ENCODE measurements at regions not wholly inside any gene's neighbourhood (a gene's known extent, or its start where the extent isn't known, plus 50 kb on each side); places are given as distances from the start of the nearest gene placed in this dataset.

DNA sequence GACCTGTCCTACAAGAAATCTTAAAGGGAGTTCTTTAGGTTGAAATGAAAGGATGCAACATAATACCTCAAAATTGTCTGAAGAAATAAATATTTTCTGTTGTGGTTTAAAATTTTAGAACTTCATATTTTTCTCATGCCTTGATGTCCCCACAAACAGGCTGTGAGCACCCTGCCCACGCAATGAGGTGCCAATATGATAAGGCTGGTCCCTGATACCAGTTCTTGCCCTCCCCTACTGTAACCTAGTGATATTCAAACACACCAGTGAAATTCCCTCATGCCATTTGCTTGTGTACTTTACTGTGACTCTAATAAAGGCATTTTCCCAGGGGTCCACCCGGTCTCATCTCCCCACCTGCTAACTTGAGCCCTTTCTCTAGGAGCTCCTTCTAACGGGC lies 67.3 kb upstream of the SIRPG start:
- H3K36me3 ChIP-seq = no peaks in the 10 kb centered on the region
- H3K9me3 ChIP-seq = no peaks in the 10 kb centered on the region
- H3K27me3 ChIP-seq = peaks cover 0 to 4% (median 0%) of the 10 kb centered on the region in 4 donors
- no peaks in the 10 kb centered on the region for H3K4me1 ChIP-seq
- H3K27ac ChIP-seq = no peak overlapping the region
- no peak for DNase-seq
- 33 to 44% methylated on average over 3 of the region's 3 CpGs for WGBS, 2 donors
- intact Hi-C loops (cut with DNase I) = no loop called here
- FAIRE-seq = no peak
- no peak overlapping the region for H3K4me3 ChIP-seq
- TF ChIP-seq, protein P1, sequence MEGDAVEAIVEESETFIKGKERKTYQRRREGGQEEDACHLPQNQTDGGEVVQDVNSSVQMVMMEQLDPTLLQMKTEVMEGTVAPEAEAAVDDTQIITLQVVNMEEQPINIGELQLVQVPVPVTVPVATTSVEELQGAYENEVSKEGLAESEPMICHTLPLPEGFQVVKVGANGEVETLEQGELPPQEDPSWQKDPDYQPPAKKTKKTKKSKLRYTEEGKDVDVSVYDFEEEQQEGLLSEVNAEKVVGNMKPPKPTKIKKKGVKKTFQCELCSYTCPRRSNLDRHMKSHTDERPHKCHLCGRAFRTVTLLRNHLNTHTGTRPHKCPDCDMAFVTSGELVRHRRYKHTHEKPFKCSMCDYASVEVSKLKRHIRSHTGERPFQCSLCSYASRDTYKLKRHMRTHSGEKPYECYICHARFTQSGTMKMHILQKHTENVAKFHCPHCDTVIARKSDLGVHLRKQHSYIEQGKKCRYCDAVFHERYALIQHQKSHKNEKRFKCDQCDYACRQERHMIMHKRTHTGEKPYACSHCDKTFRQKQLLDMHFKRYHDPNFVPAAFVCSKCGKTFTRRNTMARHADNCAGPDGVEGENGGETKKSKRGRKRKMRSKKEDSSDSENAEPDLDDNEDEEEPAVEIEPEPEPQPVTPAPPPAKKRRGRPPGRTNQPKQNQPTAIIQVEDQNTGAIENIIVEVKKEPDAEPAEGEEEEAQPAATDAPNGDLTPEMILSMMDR (IDR thresholded peaks at IDR 0.05) = no peak
- no peak for ATAC-seq

DNA sequence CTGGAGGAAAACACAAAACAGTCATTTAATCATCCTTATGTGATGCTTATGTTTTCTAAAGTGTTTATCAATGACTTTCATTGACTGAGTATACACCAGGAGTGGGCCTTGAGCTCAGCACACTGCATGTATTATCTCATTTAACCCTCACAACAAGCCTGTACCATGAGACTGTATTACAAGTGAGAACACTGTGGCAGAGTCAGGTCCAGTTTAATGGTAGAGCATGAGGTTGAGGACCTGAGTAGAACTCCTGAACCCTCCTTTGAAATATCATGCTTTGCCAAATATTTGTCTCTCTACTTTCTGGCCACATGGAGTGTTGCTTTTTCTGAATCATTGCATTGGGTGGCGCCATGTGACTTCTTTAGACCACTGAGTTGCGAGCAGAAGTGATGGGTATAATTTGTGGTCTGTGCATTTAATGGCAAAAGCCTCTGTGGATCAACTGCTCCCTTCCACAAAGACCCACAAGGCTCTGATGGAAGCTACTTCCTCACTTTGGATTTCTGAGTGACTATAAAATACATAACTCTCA lies 65.0 kb upstream of the SIRPG start:
- FAIRE-seq = no peak
- intact Hi-C loops (cut with DNase I) = no loop called here
- ATAC-seq = no peak

DNA sequence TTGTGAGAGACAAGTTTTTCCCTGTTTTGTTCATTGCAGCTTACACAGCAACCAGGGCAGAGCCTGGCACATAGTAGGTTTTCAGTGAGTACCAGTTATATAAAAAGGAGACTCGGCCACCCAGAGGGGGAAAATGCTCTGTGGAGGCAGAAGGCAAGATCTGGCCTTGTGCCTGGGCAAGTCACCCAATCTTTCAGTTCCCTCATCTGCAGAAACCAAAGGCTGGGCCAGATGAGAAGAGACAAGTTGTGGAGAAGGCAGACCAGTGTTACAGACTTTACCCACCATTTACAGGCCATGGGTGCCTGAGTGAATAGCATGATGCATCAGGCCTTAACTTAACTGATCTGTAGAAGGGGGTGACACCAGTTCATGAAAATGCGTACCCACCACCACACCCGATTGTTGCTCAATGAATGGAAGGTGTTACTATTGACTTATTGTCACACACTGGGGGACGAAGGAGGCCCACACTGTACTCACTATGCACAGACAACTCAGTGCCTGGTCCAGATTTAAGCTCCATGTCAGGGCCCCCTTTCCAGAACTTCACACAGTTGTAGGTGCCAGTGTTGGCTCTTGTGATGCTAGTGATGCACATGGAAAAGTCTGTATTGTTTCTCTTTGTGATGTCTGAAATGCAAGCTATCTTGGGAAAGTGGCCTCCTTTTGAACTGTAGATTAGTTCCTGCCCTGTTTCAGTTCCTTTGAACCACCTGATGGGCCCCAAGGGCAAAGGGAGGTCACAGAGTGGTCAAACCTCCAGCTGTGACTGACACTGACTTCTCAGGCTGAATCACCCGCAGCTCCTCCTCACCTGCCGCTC lies 64.3 kb upstream of the SIRPG start:
- no peaks in the 10 kb centered on the region for H3K4me1 ChIP-seq
- DNase-seq = no peak

More for the DNA sequence above, 65.0 kb upstream of the SIRPG start:
- no peak for DNase-seq
- Histone ChIP-seq H3K9me3 (no peaks in the 10 kb centered on the region), H3K4me3 (no peak overlapping the region), H3K36me3 (no peaks in the 10 kb centered on the region), H3K27me3 (peaks cover 0 to 4% (median 0%) of the 10 kb centered on the region in 4 donors), H3K4me1 (no peaks in the 10 kb centered on the region), H3K27ac (no peak overlapping the region)
- TF ChIP-seq, protein P1 (IDR thresholded peaks at IDR 0.05) = no peak
- 48 to 65% methylated on average over 2 of the region's 2 CpGs for WGBS, 2 donors

DNA sequence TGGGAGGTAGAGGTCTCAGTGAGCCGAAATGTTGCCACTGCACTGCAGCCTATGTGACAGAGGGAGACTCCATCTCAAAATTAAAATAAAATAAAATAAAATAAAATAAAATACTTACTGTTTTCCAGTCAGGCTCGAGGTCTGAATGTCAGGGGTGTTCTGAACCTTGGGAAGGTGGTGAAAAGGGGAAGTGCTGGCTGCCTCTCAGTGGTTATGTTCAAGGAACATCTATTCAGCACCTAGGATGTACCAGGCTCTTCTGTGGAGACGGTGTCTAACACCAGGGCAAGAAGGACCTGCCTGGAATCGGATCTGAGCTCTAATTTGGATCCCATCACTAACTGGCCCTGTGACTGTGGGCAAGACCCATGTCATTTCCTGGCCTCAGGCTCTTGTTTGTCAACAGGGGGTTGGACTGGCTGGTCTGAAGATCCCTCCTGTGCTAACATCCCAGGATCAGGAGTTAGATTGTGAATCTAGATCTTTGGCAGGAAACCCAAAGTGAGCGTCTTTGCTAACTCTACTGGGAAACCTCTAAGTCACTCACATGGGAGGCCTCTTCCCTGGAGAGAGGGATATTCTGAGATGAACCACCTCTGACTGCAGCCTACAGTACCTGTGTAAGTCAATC lies 63.4 kb upstream of the SIRPG start:
- intact Hi-C loops (cut with DNase I) = no loop called here
- Histone ChIP-seq H3K27me3 (peaks cover 0 to 4% (median 0%) of the 10 kb centered on the region in 4 donors), H3K4me3 (no peak overlapping the region), H3K4me1 (no peaks in the 10 kb centered on the region), H3K36me3 (no peaks in the 10 kb centered on the region), H3K9me3 (no peaks in the 10 kb centered on the region), H3K27ac (no peak overlapping the region)
- DNase-seq (no peak), ATAC-seq (no peak), FAIRE-seq (no peak)
- WGBS, 2 donors = 48 to 53% methylated on average over 5 of the region's 5 CpGs
- TF ChIP-seq, protein P1 (IDR thresholded peaks at IDR 0.05) = no peak

More for the DNA sequence above, 64.3 kb upstream of the SIRPG start:
- Histone ChIP-seq H3K4me3 (no peak overlapping the region), H3K27ac (no peak overlapping the region), H3K36me3 (no peaks in the 10 kb centered on the region), H3K9me3 (no peaks in the 10 kb centered on the region), H3K27me3 (peaks cover 0 to 4% (median 0%) of the 10 kb centered on the region in 4 donors)
- WGBS, 2 donors = 42 to 43% methylated on average over 6 of the region's 6 CpGs
- FAIRE-seq = no peak
- TF ChIP-seq, protein P1 (IDR thresholded peaks at IDR 0.05) = no peak
- ATAC-seq = no peak
- intact Hi-C loops (cut with DNase I) = no loop called here

Measured in pancreas (tissue), 10 donors.